G401 (cell line): ENCODE measurements at regions not wholly inside any gene's neighbourhood (a gene's known extent, or its start where the extent isn't known, plus 50 kb on each side); places are given as distances from the start of the nearest gene placed in this dataset.
"Not testable (repeated sequence)": the region's sequence is repeated elsewhere in the genome, so short reads cannot be mapped to it uniquely, and the experiment has no call there.

Experiments used
- DNase-seq: peaks from one replicate; pipeline ENCODE4 v3.0.0-alpha.2; 2015; ENCODE audit warnings: low spot score
- in situ Hi-C: cut with HindIII; loops from 2 replicates; pipeline ENCODE4 v1.10.0; 2016; ENCODE audit warnings: low sequenced_read_pairs, mixed read lengths

- in situ Hi-C loops: no loop called here
- no peak for DNase-seq
Measured at GRCh38 chr5:167071981-167072610, 1219.3 kb upstream of the WWC1 start.

GRCh38 chr5:167081561-167081960 is 1209.9 kb upstream of the WWC1 start:
- no peak for DNase-seq
- in situ Hi-C loops: no loop called here

- in situ Hi-C loops: no loop called here
- DNase-seq: no peak
Measured at GRCh38 chr5:167096816-167097215, 1194.6 kb upstream of the WWC1 start.

- no peak for DNase-seq
- in situ Hi-C loops: no loop called here
Measured at GRCh38 chr5:167104351-167104750, 1187.1 kb upstream of the WWC1 start.

GRCh38 chr5:167105941-167106340 is 1185.5 kb upstream of the WWC1 start:
- in situ Hi-C loops: no loop called here
- no peak for DNase-seq

- in situ Hi-C loops: no loop called here
Measured at GRCh38 chr5:167107684-167108083, 1183.8 kb upstream of the WWC1 start.

GRCh38 chr5:167108266-167108665 is 1183.2 kb upstream of the WWC1 start:
- in situ Hi-C loops, DNase-seq: not testable (repeated sequence)

More at GRCh38 chr5:167107684-167108083, 1183.8 kb upstream of the WWC1 start:
- no peak for DNase-seq

- in situ Hi-C loops: no loop called here
- DNase-seq: no peak
Measured at GRCh38 chr5:167112556-167112955, 1178.9 kb upstream of the WWC1 start.

GRCh38 chr5:167122267-167122666 is 1169.2 kb upstream of the WWC1 start:
- no peak for DNase-seq
- in situ Hi-C loops: no loop called here

- in situ Hi-C loops: no loop called here
- DNase-seq: no peak
Measured at GRCh38 chr5:167123126-167123525, 1168.3 kb upstream of the WWC1 start.

- DNase-seq: no peak
- in situ Hi-C loops: no loop called here
Measured at GRCh38 chr5:167128581-167128980, 1162.9 kb upstream of the WWC1 start.

- in situ Hi-C loops: no loop called here
- DNase-seq: no peak
Measured at GRCh38 chr5:167140548-167141291, 1150.7 kb upstream of the WWC1 start.

- in situ Hi-C loops: no loop called here
- DNase-seq: no peak
Measured at GRCh38 chr5:167143716-167144115, 1147.7 kb upstream of the WWC1 start.

GRCh38 chr5:167145841-167146240 is 1145.6 kb upstream of the WWC1 start:
- in situ Hi-C loops: no loop called here
- no peak for DNase-seq

- in situ Hi-C loops: no loop called here
- DNase-seq: no peak
Measured at GRCh38 chr5:167147879-167148278, 1143.6 kb upstream of the WWC1 start.

GRCh38 chr5:167150661-167151060 is 1140.8 kb upstream of the WWC1 start:
- in situ Hi-C loops: no loop called here
- DNase-seq: no peak

GRCh38 chr5:167152561-167152960 is 1138.9 kb upstream of the WWC1 start:
- DNase-seq: no peak
- in situ Hi-C loops: no loop called here

- in situ Hi-C loops: no loop called here
- DNase-seq: no peak
Measured at GRCh38 chr5:167155387-167156005, 1135.9 kb upstream of the WWC1 start.

GRCh38 chr5:167156446-167156845 is 1135.0 kb upstream of the WWC1 start:
- no peak for DNase-seq
- in situ Hi-C loops: no loop called here

GRCh38 chr5:167158588-167158987 is 1132.9 kb upstream of the WWC1 start:
- in situ Hi-C loops: no loop called here
- no peak for DNase-seq

GRCh38 chr5:167160388-167160787 is 1131.1 kb upstream of the WWC1 start:
- in situ Hi-C loops: no loop called here
- DNase-seq: no peak
